H9 (cell line): ENCODE measurements at regions not wholly inside any gene's neighbourhood (a gene's known extent, or its start where the extent isn't known, plus 50 kb on each side); places are given as distances from the start of the nearest gene placed in this dataset.

ENCODE experiments used
- DNase-seq: peaks from one replicate; pipeline ENCODE4 v3.0.0-alpha.2; 2017
- H2AFZ ChIP-seq: one replicate; pipeline ENCODE4 v1.6.1; 2013; ENCODE audit warnings: mild to moderate bottlenecking, low read length, control low read depth, moderate library complexity
- H2AK5ac ChIP-seq: 2 replicates; pipeline ENCODE4 v1.6.1; 2013; ENCODE audit warnings: low read length, control low read depth, mixed read lengths; ENCODE audit not compliant: insufficient read length
- H2BK120ac ChIP-seq: one replicate; pipeline ENCODE4 v1.6.1; 2013; ENCODE audit warnings: low read depth, mild to moderate bottlenecking, low read length, control low read depth, inconsistent platforms; ENCODE audit not compliant: poor library complexity, severe bottlenecking
- H2BK12ac ChIP-seq: 2 replicates; pipeline ENCODE4 v1.6.1; 2013; ENCODE audit warnings: low read length, control low read depth, mixed read lengths, low read depth; ENCODE audit not compliant: insufficient read length
- H2BK15ac ChIP-seq: 2 replicates; pipeline ENCODE4 v1.6.1; 2013; ENCODE audit warnings: low read depth, low read length, control low read depth
- H2BK20ac ChIP-seq: one replicate; pipeline ENCODE4 v1.6.1; 2013; ENCODE audit warnings: low read depth, mild to moderate bottlenecking, low read length, control low read depth, inconsistent platforms; ENCODE audit not compliant: poor library complexity, severe bottlenecking
- H2BK5ac ChIP-seq: 2 replicates; pipeline ENCODE4 v1.6.1; 2013; ENCODE audit warnings: low read length, control low read depth, mixed read lengths; ENCODE audit not compliant: insufficient read length
- H3K14ac ChIP-seq: 2 replicates; pipeline ENCODE4 v1.6.1; 2013; ENCODE audit warnings: low read length, control low read depth; ENCODE audit not compliant: insufficient read depth
- H3K18ac ChIP-seq: 2 replicates; pipeline ENCODE4 v1.6.1; 2013; ENCODE audit warnings: low read depth, mild to moderate bottlenecking, mixed read lengths, low read length, control low read depth; ENCODE audit not compliant: insufficient read length
- H3K23ac ChIP-seq: 2 replicates; pipeline ENCODE4 v1.6.1; 2013; ENCODE audit warnings: low read length, control low read depth, mixed read lengths, low read depth; ENCODE audit not compliant: insufficient read length
- H3K23me2 ChIP-seq: 2 replicates; pipeline ENCODE4 v1.6.1; 2013; ENCODE audit warnings: low read depth, mild to moderate bottlenecking, mixed read lengths, low read length, control low read depth; ENCODE audit not compliant: insufficient read length, poor library complexity, severe bottlenecking
- H3K27ac ChIP-seq: 2 replicates; pipeline ENCODE4 v1.5.1; 2013; ENCODE audit warnings: low read length, control low read depth, mixed read lengths, low read depth; ENCODE audit not compliant: insufficient read length
- H3K27me3 ChIP-seq: 2 replicates; pipeline ENCODE4 v1.6.1; 2013; ENCODE audit warnings: low read length, control low read depth, inconsistent platforms; ENCODE audit not compliant: insufficient read depth
- H3K4ac ChIP-seq: 2 replicates; pipeline ENCODE4 v1.6.1; 2013; ENCODE audit warnings: low read depth, mild to moderate bottlenecking, control low read depth, inconsistent platforms, low read length, moderate library complexity
- H3K4me1 ChIP-seq: 2 replicates; pipeline ENCODE4 v1.6.1; 2013; ENCODE audit warnings: low read length, control low read depth, inconsistent platforms; ENCODE audit not compliant: insufficient read depth
- H3K4me2 ChIP-seq: 2 replicates; pipeline ENCODE4 v1.6.1; 2013; ENCODE audit warnings: low read length, control low read depth, mixed read lengths; ENCODE audit not compliant: insufficient read length, insufficient read depth
- H3K56ac ChIP-seq: 2 replicates; pipeline ENCODE4 v1.6.1; 2013; ENCODE audit warnings: low read depth, mild to moderate bottlenecking, mixed read lengths, low read length, control low read depth; ENCODE audit not compliant: insufficient read length
- H3K79me1 ChIP-seq: 2 replicates; pipeline ENCODE4 v1.6.1; 2013; ENCODE audit warnings: low read depth, mild to moderate bottlenecking, moderate library complexity, low read length, control low read depth, inconsistent platforms; ENCODE audit not compliant: insufficient read depth, poor library complexity, severe bottlenecking
- H3K79me2 ChIP-seq: 2 replicates; pipeline ENCODE4 v1.6.1; 2013; ENCODE audit warnings: low read length, control low read depth, inconsistent platforms; ENCODE audit not compliant: insufficient read depth
- H3K9ac ChIP-seq: 2 replicates; pipeline ENCODE4 v1.6.1; 2013; ENCODE audit warnings: low read length, control low read depth, mixed read lengths; ENCODE audit not compliant: insufficient read length; ENCODE audit errors: extremely low read depth
- H3K9me3 ChIP-seq: one replicate; pipeline ENCODE4 v1.6.1; 2013; ENCODE audit warnings: low read depth, low read length, inconsistent platforms; ENCODE audit not compliant: control insufficient read depth
- H3T11ph ChIP-seq: one replicate; pipeline ENCODE4 v1.6.1; 2013; ENCODE audit warnings: mild to moderate bottlenecking, low read length, control low read depth, inconsistent platforms
- H4K20me1 ChIP-seq: one replicate; pipeline ENCODE4 v1.6.1; 2013; ENCODE audit not compliant: control insufficient read depth, insufficient read length, insufficient read depth
- H4K5ac ChIP-seq: 2 replicates; pipeline ENCODE4 v1.6.1; 2013; ENCODE audit warnings: low read depth, mild to moderate bottlenecking, mixed read lengths, low read length, control low read depth; ENCODE audit not compliant: insufficient read length
- H4K8ac ChIP-seq: replicated peaks from 2 replicates; pipeline ENCODE4 v1.6.1; 2013; ENCODE audit warnings: low read length, control low read depth, mixed read lengths, low read depth; ENCODE audit not compliant: insufficient read length
- H4K91ac ChIP-seq: 2 replicates; pipeline ENCODE4 v1.6.1; 2013; ENCODE audit warnings: low read depth, mild to moderate bottlenecking, moderate library complexity, mixed read lengths, low read length, control low read depth; ENCODE audit not compliant: insufficient read length
- H3K27ac Mint-ChIP-seq, 3 experiments: 2 replicates in 2 of 3; 3 replicates in 1 of 3; pipeline ENCODE4 v1.8.0; 2020 to 2021; ENCODE audit warnings: mixed read lengths in 3 of 3, mild to moderate bottlenecking in 1 of 3, moderate library complexity in 1 of 3
- H3K27me3 Mint-ChIP-seq: 2 replicates; pipeline ENCODE4 v1.8.0; 2021; ENCODE audit warnings: low read depth, mild to moderate bottlenecking, moderate library complexity, mixed read lengths
- H3K36me3 Mint-ChIP-seq, 3 experiments: 2 replicates in 2 of 3; 3 replicates in 1 of 3; pipeline ENCODE4 v1.8.0; 2020 to 2021; ENCODE audit warnings: low read depth in 3 of 3, mixed read lengths in 3 of 3; ENCODE audit not compliant: insufficient read depth in 1 of 3
- H3K4me1 Mint-ChIP-seq, 2 experiments: 2 replicates each; pipeline ENCODE4 v1.8.0; 2020; ENCODE audit warnings: mixed read lengths in 2 of 2
- H3K4me3 Mint-ChIP-seq, 2 experiments: 2 replicates in 1 of 2; 3 replicates in 1 of 2; pipeline ENCODE4 v1.8.0; 2020 to 2021; ENCODE audit warnings: mild to moderate bottlenecking in 2 of 2, mixed read lengths in 2 of 2, moderate library complexity in 1 of 2
- H3K9me3 Mint-ChIP-seq, 2 experiments: 2 replicates in 1 of 2; 3 replicates in 1 of 2; pipeline ENCODE4 v1.8.0; 2020; ENCODE audit warnings: mild to moderate bottlenecking in 2 of 2, mixed read lengths in 2 of 2, moderate library complexity in 1 of 2
- CTCF ChIP-seq: fragments of 200-600 bp; sonication (generic); conservative IDR thresholded peaks from 3 replicates; pipeline ENCODE4 v1.8.0; 2021; ENCODE audit warnings: antibody characterized with exemption, mild to moderate bottlenecking
- WGBS: extraction: QIAGEN DNeasy Blood & Tissue Kit; methylation state at CpG from one replicate; pipeline ENCODE4 v1.1.7; 2013; ENCODE audit warnings: missing lambda C conversion rate, low lambda C conversion rate, mixed read lengths; ENCODE audit not compliant: insufficient read length; ENCODE audit errors: extremely low coverage; 5-methylcytosine and 5-hydroxymethylcytosine counted together

- Mint-ChIP-seq H3K27me3 (peaks cover 3% of the 10 kb centered on the region), H3K4me1 (peaks cover 7 to 17% of the 10 kb centered on the region in 2 experiments), H3K4me3 (no peak overlapping the region), H3K36me3 (no peaks in the 10 kb centered on the region), H3K9me3 (no peaks in the 10 kb centered on the region), H3K27ac (no peak overlapping the region)
- Histone ChIP-seq H3K27ac (no peak overlapping the region), H4K8ac (no peak overlapping the region), H3K4me1 (0 out of 2 replicates have a peak, but pooled peaks cover 3% of the 10 kb centered on the region), H3T11ph (no peak overlapping the region), H2BK5ac (no peak overlapping the region), H3K18ac (no peak overlapping the region), H2BK120ac (no peak overlapping the region), H2AFZ (no peak overlapping the region), H2BK15ac (no peak overlapping the region), H2BK12ac (no peak overlapping the region), H3K56ac (no peak overlapping the region), H3K14ac (no peak overlapping the region), H4K5ac (no peak overlapping the region), H2AK5ac (no peak overlapping the region), H4K91ac (no peak overlapping the region), H3K27me3 (no peaks in the 10 kb centered on the region), H3K9ac (no peak overlapping the region), H3K23me2 (no peaks in the 10 kb centered on the region), H2BK20ac (no peak overlapping the region), H3K79me1 (no peaks in the 10 kb centered on the region), H3K9me3 (no peaks in the 10 kb centered on the region), H3K79me2 (no peaks in the 10 kb centered on the region), H4K20me1 (no peaks in the 10 kb centered on the region), H3K23ac (no peak overlapping the region), H3K4me2 (no peak overlapping the region), H3K4ac (no peak overlapping the region)
- no peak for DNase-seq
- WGBS: no CpG with 5 or more reads among the region's 1 CpG
- no peak for TF ChIP-seq CTCF
These were observed 50.0 kb upstream of the RASGRP1 start for GRCh38 chr15:38614621-38615020.
